Suprapubic skin (tissue), 2 donors: ENCODE measurements at regions not wholly inside any gene's neighbourhood (a gene's known extent, or its start where the extent isn't known, plus 50 kb on each side); places are given as distances from the start of the nearest gene placed in this dataset.

Experiments used
- EP300 ChIP-seq: sonication (generic); formaldehyde crosslinking; IDR thresholded peaks from one replicate; pipeline ENCODE4 v1.6.1; 2017; ENCODE audit warnings: antibody characterized with exemption
- POLR2A ChIP-seq, 2 donors: fragments of 450-650 bp; IDR thresholded peaks; one replicate each; pipeline ENCODE4 v1.6.1; 2017; ENCODE audit warnings: antibody characterized with exemption in 2 of 2, mild to moderate bottlenecking in 2 of 2, moderate library complexity in 2 of 2

GRCh38 chr5:142386137-142387023 is 61.6 kb upstream of the SPRY4 start:
- TF ChIP-seq EP300 (no peak), POLR2A (IDR thresholded peaks at IDR 0.05) (no peak)
